T-helper 2 cell (primary cell): ENCODE measurements at regions not wholly inside any gene's neighbourhood (a gene's known extent, or its start where the extent isn't known, plus 50 kb on each side); places are given as distances from the start of the nearest gene placed in this dataset.

Experiments
- DNase-seq, 5 experiments: peaks; one replicate each; pipeline versions ENCODE4 v3.0.0 to v3.0.0-alpha.2; 2012 to 2022

DNA sequence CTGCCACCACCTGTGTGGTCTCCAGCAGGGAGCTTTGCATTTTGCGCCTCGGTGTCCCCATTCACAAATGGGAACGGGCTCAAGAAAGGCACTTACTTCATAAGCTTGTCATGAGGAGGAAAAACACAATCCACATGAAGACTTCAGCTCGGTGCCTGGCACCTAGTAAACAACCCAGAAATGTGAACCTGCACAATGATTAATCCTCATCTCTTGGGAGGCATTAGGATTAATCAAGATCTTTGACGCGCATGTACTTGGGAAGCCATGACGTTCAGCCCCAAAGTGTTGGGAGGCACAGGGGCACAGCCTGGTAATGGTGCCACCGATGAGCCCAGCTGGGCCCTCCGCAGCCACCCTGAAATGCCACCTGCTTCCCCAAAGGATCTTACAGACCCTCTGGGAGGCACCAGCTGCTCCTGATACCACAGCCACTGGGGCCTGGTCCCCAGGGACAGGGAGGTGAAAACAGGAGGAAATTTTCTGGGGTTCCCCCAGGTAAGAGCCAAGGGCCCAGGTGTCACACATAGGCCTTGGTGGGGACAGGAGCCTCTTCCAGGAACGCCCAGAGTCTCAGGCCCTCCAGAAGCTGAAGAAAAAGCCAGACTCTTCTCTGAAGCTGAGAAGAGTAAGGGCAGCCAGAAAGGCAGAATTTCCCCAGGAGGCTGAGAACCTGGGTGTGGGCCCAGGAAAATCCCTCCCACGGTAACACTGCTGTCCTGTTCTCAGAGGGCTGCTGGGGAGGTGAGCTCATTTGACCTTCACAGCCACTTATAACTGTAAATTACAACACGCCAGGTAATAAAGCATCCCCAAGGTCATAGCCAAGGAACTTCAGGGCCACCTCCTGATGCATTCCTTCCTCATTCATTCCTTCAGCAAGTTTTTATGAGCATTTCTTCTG, 507.5 kb downstream of the SHQ1 start:
- no peak for DNase-seq

DNA sequence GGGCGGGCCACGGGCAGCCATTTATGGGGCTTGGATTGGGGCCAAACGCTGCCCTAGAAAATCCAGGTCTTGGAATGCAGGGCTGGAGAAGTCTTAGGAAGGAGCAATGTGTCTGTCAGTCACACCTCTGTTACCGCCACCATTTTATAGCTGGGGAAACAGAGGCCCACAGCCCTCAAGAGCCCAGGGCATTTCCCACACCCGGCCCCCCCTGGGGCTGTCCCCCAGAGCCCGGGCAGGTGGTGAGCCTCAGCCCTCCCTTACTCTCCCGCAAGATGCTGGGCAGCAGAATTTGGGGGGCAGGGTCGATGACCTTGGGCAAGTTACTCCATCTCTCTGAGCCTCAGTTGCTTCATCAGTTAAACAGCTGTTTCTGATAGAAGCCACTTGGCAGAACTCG, 508.2 kb downstream of the SHQ1 start:
- DNase-seq: no peak

DNA sequence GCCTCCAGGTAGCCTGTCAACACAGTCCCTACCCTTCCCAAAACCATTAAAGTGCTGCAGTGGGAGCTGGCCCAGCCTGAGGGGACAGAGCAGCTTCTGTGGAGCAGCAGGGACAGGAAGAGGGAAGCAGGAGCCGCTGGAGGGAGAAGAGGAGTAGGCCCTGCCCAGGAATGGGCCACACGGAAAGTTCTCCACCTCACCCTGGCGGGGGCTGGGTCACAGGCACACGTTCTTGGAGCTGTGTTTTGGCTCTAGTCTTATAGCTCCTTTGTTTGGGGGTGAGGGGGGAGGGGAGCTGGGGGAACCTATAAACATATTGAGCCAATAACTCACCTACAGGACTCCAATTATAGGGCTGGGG, 508.6 kb downstream of the SHQ1 start:
- DNase-seq: no peak

DNA sequence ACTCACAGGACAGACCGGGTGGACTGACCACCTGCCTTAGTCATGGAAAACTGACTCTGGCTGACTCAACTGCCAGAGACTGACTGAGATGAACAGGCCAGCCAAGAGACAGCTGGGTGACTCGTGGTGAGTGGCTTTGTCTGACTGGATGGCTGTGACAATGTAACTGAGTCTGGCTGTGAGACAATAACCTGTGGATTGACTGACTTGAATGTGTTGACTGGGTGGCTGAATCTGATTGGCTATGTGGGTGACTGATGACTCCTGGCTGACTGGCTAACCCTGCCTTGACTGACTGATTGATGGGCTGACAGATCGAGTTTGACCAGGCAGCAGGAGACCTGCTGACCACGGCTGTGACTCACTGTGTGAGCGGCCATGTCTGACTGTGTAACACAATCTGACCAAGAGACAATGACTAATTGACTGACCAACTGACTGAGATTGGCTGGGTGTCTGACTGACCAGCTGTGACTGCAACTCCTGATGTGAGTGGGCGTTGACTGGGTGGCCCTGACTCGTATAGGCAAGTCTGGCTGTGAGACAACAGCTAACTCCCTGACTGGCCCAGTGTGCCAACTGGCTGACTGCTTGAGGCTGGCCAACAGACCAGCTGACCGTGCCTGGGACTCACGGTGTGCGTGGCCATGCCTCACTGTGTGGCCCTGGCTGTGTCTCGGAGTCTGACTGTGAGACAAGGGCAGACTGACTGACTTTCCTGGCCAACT, 509.1 kb downstream of the SHQ1 start:
- DNase-seq: peak in 2 of 5 experiments; percentile 44 to 55

DNA sequence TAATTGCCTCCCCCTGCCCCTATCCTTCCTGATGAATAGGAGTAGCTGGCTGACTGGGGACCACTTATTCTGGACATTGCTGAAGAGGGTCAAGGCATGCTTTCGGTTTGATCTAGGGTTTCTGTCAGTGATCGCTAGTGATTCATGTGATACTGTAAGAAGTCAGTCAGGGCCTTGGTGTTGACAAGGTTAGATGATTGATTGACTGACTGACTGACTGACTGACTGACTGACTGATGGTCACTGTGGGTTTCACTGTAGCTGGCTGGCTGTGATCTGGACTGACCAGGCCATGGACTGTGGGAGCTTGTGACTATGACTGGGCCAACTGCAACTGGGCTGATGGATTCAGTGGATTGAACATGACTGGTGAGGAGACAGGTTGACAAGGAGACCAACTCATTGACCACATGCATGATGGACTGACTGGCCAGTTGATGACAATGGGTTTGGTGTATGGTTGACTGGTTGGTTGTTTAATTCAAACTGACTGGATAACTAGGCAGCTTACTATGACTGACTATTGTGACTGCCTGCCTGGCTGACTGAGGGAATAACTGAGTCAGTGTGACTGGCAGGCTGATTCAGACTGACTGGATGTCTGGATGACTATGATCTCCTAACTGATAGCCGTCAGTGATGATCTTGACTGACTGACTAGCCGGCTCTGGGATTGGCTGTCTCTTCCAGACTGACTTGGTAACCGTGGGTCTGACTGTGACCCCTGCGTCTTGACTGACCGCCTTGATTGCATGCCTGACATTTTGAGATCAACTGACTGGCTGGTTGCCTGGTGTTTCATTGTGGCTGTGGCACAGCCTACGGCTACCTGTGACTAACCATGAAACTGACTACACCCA, 509.9 kb downstream of the SHQ1 start:
- peak in 2 of 5 experiments; percentile 29 to 39 for DNase-seq

DNA sequence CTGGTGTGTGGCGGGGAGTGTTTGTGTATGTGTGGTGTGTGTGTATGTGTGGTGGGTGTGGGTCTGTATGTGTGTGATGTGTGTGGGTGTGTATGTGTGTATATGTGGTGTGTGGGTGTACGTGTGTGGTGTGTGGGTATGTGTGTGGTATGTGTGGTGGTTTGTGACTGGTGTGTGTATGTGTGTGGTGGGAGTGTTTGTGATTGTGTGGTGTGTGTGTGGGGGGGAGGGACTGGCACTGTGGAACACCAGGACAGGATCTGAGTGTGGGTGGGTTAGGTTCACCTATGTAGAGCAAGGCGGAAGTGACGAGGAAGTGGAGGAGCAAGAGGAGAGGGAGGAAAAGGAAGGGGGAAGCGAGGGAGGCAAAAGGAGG, 510.8 kb downstream of the SHQ1 start:
- peak in 1 of 5 experiments; percentile 55 for DNase-seq

DNA sequence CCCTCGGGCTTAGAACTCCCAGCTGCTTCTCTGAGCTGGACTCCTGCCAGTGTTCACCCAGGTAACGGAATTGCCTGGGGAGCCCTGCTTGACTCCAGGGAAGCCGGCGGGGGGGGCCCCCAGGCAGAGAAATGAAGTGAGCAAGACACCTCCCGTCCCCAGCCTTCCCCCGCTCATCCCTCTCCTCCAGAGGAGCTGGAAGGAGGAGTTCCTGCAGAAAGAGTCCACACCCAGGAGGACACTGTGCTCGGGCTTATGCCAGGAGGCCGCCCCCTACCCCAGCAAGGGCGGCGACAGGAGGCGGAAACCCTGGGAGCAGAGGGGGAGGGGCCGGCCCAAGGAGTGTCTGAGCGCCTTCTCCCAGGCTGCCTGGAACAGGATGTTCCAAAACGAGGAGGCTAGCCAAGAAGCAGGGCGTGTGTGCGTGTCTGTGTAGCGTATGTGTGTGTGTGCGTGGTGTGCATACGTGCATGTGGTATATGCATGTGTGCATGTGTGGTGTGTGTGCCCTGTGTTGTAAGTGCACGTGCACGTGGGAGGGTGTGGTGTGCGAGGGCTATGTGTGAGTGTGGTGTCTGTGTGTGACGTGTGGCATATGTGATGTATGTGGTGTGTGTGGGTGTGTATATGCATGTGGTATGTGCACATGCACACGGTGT, 511.3 kb downstream of the SHQ1 start:
- no peak for DNase-seq

DNA sequence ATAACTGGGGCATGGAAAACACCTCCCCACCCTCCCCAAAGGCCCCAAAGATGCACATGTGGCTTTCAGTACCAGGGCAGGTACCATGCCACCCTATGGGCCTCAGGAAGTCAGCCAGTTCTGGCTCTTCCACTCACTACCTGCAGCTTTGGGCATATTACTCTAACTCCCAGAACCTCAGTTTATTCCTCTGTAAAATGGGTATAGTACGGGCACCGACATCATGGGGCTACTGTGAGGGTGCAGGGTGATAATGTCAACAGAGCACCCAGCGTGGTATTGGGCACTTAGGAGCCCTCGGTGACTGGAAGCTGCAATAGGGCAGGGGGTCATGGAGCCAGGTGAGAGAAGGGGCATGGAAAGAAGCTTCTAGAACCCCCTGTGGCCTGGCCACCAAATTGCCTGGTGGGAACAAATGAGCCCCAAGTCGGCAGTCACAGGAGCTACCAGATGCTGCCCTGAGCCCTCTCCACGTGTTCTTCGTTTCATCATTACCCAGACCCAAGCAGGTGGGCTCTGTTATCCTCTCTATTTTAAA, 512.1 kb downstream of the SHQ1 start:
- DNase-seq: no peak

DNA sequence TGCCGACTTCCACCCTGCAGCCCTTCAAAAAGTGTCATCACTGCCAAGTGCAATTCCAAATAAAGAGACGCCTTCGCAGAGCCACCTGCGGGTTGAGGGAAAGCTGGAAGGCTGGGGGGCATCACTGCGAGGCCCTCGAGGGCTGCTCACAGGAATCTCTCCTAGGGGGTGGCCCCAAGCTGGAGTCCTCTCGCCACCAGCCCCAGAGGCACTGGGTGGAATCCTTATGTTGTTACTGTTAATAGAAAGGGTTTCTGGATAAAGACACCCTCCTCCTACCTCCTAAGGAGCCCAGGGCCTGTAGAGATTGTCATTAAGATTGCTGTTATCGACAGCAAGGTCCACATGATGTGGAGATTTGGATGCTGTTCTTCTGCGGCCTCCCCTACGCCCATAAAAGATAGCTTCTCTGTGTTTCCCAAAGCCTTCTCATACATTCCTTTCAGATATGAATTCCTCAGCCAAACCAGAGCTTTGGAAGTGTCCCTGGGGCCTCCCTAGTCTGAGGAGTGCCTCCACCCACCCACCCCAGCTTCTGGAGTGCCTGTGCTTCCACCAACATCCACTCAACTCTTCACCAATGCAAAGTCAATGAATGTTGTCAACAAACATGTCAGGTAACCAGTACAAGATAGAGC, 512.7 kb downstream of the SHQ1 start:
- no peak for DNase-seq

DNA sequence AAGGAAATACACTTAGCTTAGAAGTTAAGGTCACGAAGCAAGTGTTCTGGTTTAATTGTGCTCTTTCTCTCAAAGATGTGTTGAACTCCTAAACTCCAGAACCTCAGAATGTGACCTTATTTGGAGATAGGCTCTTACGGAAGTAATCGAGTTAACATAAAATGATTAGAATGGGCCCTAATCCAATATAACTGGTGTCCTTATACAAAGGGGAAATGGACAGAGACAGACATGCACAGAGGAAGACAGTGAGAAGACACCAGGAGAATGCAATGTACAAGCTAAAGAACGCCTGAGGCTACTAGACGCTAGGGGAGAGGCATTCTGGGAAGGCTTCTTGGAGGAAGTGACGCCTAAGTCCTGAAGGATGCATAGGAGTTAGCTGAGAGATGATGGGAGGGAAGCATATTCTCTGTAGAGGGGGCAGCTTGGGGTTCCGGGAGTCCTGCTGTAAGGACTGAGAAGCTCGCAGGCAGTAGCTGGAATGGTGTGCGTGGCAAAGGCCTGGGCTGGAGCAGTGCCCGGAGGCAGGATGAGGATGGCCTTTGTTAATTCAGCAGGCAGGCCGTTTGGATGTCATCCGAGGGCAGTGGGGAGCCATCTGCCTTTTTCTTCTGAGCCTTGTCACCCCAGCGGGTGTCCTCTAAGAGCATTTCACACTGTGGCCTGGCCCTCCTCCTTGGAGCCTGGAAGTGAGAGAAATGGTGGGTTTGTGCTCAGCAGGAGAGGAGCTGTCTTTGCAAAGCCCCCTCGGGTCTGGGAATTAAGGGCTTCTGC, 513.4 kb downstream of the SHQ1 start:
- no peak for DNase-seq

DNA sequence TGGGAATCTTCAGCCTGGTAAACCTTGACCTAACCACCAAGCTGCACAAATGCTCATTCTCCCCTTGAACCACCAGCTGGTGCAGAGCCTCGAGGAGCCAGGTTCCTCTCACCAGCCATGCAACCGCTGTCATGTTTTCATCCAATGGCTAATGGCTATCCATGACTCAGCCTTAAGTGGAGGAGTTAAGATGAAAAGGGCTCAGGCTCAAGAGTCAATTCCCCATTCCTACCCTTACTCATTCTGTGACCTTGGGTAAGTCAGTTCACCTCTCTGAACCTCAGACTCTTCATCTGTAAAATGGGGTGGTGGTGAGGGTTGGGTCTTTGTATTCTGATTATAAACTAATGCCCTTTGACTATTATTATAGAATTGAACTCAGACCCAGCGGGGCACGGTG, 515.6 kb downstream of the SHQ1 start:
- no peak for DNase-seq

DNA sequence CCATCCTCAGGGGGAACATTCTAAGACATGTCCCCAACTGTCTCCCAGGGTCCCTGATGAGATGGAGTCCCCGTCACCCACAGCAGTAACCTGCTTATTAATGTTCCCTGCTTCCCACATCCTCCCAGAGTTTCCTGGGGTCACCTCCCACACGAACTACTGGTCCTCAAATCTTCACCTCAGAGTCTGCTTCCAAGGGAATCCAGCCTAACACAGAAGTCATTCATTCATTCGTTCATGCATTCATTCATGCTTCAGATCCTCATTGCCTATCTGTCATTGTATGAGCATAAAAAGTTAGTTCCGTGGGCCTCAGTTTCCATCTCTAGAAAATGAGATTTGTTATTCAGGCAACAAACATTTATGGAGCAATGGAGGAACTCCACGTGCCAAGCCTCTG, 516.2 kb downstream of the SHQ1 start:
- DNase-seq: no peak

DNA sequence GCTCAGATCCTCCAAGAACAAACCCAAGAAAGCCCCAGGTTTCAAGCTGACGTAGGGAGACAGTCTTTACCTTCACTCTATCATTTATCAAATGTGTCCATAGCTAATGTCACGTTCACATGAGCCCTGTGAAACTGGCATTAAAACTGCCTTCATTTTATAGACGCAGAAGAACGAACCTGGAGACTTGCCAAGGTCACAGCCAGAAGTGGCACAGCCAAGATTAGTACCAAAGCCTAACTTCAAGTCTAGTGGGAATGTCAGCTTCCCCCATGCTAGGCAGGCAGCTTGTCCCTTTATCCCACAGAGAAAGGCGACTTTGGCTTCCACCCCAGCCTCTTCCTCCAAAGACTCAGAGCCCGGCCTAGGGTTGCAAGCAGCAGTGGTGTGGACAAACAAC, 517.2 kb downstream of the SHQ1 start:
- DNase-seq: no peak

DNA sequence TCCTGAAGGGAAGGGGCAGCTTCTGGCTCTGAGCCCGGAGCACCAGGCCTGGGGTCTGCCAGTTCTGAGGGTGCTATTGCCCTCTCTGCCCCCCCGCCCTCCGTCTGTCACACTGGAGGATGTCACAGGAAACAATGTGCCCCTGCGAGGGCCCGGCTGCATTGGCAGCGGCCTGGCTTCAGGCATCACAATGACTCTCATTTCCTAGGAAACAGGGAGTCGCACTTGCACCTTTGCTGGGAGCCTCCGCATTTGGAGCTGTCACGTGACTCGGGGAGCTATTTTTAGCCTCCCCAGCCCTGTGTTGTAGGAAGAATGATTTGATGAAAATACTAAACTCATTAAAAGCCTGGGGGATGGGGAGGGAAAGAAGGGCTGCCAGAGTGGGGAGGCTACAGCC, 518.9 kb downstream of the SHQ1 start:
- DNase-seq: no peak

DNA sequence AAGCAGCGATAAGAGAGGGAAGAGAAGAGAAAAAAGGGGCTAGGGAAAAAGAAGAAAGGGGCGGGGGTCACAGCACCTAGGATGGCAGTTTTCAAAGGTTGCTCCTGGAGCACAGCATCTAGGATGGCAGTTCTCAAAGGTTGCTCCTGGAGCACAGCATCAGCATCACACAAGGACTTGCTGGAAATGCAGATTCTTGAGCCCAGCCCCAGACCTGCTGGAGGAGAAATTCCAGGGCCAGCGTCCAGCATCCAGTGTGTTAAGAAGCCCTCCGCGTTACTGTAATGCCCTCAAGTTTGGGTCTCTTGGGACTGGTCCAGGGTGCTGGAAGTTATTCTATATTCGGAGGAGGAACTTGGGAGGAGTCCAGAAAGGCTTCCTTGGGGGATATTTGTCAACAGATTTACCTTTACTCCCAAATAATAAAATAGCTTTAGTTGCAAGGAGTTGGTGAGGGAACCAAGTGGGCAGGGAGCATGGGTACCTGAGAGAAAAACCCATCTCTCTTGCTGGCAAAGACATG, 519.4 kb downstream of the SHQ1 start:
- no peak for DNase-seq

DNA sequence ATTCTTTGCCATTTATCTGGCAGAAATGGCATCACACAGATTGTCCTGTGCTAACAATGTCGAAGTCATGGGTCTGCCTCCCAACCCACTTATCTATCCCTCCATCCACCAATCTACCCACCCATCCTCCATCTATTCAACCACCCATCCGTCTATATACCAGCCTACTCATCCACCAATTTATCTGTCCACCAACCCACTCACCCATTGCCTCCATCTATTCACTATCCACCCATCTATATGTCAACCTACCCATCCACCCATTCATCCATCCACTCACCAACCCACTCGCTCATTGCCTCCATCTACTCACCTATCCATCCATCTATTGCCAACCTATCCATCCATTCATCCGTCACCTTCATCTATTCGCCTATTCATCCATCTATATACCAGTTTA, 521.2 kb downstream of the SHQ1 start:
- DNase-seq: no peak

DNA sequence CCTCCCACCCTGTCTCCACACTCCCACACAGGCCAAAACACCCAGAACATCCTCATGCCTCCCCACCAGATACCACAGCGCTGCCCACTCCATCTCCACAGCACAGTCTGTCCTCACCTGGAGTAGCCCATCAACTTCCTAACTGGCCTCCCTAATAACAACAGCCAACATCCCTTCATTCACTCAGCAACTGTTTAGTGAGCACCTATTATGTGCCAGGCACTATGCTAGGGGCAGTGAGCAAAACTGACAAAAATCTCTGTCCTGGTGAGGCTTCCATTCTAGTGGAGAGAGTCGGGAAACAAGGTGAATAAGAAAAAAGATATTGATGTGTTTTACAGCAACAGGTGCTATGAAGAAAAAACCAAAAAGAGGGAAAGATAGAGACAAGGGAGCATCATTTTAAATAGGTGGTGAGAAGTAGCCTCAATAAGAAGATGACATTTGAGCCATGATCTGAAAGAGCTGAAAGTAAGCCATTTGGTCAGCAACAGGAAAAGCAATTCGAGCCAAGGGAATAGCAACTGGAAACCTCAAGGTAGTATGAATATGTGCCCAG, 523.9 kb downstream of the SHQ1 start:
- no peak for DNase-seq

DNA sequence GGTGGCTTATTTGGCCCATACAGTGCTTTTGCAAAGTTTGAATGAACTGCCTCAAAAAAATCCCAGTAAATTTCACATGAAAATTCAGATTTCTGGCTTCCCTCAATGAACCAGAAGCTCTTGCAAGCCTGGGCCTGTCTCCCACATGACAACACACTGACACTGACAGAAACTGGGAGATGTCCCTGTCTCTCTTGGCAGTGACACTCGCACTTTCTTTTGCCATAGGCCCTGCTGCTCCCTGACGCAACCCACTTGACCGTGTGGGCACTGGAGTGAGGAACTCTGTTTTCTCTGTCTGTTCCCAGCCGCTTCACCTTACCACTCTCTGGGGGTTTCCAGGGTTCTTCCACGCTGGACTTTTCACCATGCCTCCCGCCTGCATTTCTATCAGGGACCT, 524.5 kb downstream of the SHQ1 start:
- no peak for DNase-seq

DNA sequence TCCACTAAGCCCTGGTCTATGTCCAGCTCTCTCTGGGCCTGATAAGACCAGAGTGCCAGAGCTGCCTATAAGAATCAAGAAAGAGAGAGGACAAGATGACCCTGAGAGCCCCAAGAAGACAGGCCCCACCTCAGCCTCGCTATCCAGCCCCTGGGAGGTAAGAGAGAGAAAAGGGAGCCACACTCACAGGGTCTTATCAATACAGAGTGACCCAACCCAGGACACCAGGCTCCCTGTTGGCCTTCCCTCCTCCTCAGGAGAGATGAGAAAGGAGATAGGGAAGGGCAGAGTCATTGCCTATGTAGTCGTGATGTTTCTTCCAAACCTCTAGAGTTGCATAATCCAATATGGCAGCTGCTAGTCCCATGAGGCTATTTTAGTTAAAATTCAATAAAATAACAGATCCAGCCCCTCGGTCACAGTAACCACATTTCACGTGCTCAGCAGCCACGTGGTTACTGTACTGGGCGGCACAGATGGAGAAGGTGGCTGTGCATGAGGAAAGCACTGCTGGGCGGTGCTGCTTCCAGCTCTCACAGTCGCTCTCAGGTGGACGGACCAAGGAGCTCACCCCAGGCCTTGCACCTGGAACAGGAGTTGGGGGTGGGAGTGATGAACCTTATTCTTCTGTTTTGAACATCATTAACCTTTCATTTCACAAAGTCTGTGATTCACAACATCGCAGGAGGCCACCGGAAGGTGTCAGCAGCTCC, 525.8 kb downstream of the SHQ1 start:
- DNase-seq: no peak

DNA sequence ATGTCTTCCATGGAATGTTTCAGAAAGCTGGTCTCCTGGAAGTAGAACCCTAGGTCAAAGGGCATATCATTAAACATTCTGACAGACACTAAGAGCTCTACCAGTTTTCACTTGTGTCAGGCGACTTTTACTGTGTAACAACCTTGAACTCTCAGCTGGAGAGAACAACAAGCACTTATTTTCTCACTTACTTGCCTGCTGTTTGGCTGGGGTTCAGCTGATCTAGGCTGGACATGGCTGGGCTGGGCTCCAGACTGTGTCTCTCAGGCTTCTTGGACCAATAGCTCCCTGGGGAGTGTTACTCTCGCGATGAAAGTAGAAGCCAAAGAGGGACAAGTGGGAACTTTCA, 527.3 kb downstream of the SHQ1 start:
- DNase-seq: no peak
